ENCODE measurements at regions not wholly inside any gene's neighbourhood (a gene's known extent, or its start where the extent isn't known, plus 50 kb on each side); places are given as distances from the start of the nearest gene placed in this dataset.
"Not testable (repeated sequence)": the region's sequence is repeated elsewhere in the genome, so short reads cannot be mapped to it uniquely, and the experiment has no call there.

- H3K36me3 ChIP-seq, result no peaks in the 10 kb centered on the region
- no peak for DNase-seq (ENCODE audit: low spot score)
Measured at GRCh38 chr18:6537475-6537874, 122.8 kb upstream of the L3MBTL4 start.

DNA sequence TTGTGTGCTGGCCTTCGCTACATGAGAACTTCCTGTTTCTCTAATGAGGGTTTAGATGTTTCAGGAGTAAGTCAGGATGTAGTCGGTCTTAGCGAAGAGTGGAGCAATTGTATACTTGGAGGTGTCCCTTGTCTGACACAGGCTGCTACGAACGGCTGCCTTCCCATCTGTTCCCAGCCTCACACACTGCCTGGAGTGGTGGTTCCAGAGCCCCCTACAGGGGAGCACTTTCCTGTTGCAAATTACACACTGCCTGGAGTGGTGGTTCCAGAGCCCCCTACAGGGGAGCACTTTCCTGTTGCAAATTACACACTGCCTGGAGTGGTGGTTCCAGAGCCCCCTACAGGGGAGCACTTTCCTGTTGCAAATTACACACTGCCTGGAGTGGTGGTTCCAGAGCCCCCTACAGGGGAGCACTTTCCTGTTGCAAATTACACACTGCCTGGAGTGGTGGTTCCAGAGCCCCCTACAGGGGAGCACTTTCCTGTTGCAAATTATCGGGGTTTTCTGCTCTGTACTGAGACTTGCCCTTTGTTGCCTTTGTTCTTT lies 126.5 kb upstream of the L3MBTL4 start:
- H3K4me1 ChIP-seq, H3K9me3 ChIP-seq: not testable (repeated sequence)

More at GRCh38 chr18:6537475-6537874, 122.8 kb upstream of the L3MBTL4 start:
- no peak for TF ChIP-seq CTCF (IDR thresholded peaks at IDR 0.05)
- Histone ChIP-seq H3K4me1 (no peaks in the 10 kb centered on the region), H3K27me3 (no peaks in the 10 kb centered on the region), H3K9me3 (no peaks in the 10 kb centered on the region), H3K27ac (no peak overlapping the region), H3K4me3 (no peak overlapping the region)

DNA sequence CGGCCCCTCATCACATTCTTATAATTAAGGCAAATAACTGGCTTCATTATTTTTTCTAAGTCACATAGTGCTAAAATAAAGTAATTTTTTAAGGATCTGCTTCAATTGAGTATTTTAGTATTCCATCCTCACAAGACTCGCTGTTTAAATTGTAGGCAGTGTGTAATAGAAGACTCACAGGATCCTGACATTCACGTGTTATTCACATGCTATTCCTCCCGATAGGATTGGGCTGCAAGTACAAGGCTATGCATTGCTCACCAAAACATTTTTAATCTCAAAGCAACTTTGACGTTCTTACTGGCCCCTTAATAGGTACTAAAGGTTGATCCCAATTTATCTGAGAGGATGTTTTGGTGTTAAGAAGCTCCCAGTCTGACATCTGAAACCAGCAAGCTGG lies 127.6 kb upstream of the L3MBTL4 start:
- no peaks in the 10 kb centered on the region for H3K27me3 ChIP-seq
- no peaks in the 10 kb centered on the region for H3K4me1 ChIP-seq
- H3K9me3 ChIP-seq, result no peaks in the 10 kb centered on the region
- TF ChIP-seq CTCF (IDR thresholded peaks at IDR 0.05), result no peak
- H3K27ac ChIP-seq, result no peak overlapping the region
- no peak for DNase-seq (ENCODE audit: low spot score)
- H3K36me3 ChIP-seq, result no peaks in the 10 kb centered on the region
- no peak overlapping the region for H3K4me3 ChIP-seq

More for the DNA sequence above, 126.5 kb upstream of the L3MBTL4 start:
- not testable (repeated sequence) for H3K4me3 ChIP-seq; H3K27ac ChIP-seq; H3K36me3 ChIP-seq; DNase-seq (ENCODE audit: low spot score); H3K27me3 ChIP-seq

DNA sequence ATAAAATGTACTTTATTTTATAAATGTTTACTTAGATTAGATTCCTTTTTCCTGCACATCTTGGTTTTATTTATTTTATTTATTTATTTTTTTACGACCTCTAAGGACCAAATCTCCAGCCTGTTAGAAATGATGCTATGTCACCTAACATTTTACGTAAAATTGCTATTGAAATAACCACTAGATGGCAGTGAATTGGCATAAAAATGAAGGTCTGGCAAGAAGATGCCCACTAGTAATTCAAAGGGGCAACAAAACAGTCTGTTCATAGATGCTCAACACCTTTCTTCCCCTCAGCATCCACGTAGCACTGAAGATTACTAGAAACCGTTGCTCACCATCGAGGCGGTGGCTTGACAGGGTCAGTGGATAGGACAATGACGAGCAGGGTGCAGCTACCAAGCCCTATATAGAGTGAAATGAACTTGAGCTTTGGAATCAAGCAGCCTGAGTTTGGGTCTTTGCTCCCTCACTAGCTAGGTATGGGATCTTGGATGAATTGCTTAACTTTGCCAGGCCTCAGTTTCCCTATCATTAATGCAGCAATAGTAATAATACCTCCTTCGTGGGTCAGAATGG lies 128.7 kb upstream of the L3MBTL4 start:
- Histone ChIP-seq H3K36me3 (no peaks in the 10 kb centered on the region), H3K4me1 (no peaks in the 10 kb centered on the region), H3K27ac (no peak overlapping the region), H3K4me3 (no peak overlapping the region), H3K9me3 (no peaks in the 10 kb centered on the region), H3K27me3 (no peaks in the 10 kb centered on the region)
- DNase-seq (ENCODE audit: low spot score), result no peak
- TF ChIP-seq CTCF (IDR thresholded peaks at IDR 0.05), result peak; percentile 45 to 69

GRCh38 chr18:6546229-6546628 lies 131.5 kb upstream of the L3MBTL4 start:
- no peak overlapping the region for H3K27ac ChIP-seq
- H3K36me3 ChIP-seq, result no peaks in the 10 kb centered on the region
- no peak for TF ChIP-seq CTCF (IDR thresholded peaks at IDR 0.05)
- H3K9me3 ChIP-seq, result no peaks in the 10 kb centered on the region
- no peaks in the 10 kb centered on the region for H3K4me1 ChIP-seq
- H3K4me3 ChIP-seq, result no peak overlapping the region
- no peaks in the 10 kb centered on the region for H3K27me3 ChIP-seq
- DNase-seq (ENCODE audit: low spot score), result no peak

DNA sequence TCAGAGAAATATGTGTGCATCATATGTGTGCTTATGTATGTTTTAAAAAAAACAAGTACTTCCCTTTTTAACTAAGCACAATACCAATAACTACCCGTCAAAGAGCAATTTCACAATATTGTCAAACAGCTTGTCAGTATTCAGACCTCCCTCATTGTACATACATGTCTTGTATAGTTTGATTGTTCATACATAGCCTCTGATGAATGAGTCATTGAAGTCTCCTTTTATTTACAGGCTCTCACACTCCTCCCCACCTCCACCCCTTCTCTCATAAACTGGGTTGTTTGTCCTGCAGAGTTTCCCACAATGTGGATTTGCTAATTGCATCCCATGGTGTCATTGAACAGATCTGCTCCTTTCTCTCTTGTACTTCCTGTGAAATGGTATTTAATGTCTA lies 132.8 kb upstream of the L3MBTL4 start:
- TF ChIP-seq CTCF (IDR thresholded peaks at IDR 0.05), result no peak
- DNase-seq (ENCODE audit: low spot score), result no peak
- Histone ChIP-seq H3K36me3 (no peaks in the 10 kb centered on the region), H3K27ac (no peak overlapping the region), H3K9me3 (no peaks in the 10 kb centered on the region), H3K27me3 (no peaks in the 10 kb centered on the region), H3K4me1 (no peaks in the 10 kb centered on the region), H3K4me3 (no peak overlapping the region)

Measured in right atrium auricular region (tissue), 2 donors.